GM19240 (cell line): ENCODE measurements at regions not wholly inside any gene's neighbourhood (a gene's known extent, or its start where the extent isn't known, plus 50 kb on each side); places are given as distances from the start of the nearest gene placed in this dataset.
"Not testable (repeated sequence)": the region's sequence is repeated elsewhere in the genome, so short reads cannot be mapped to it uniquely, and the experiment has no call there.

ENCODE experiments used
- DNase-seq: peaks from one replicate; pipeline ENCODE4 v3.0.0; 2011; ENCODE audit warnings: low spot score; ENCODE audit not compliant: insufficient read length

GRCh38 chr9:18263377-18263776, 210.6 kb upstream of the ADAMTSL1 start:
- no peak for DNase-seq

- no peak for DNase-seq
Measured at GRCh38 chr9:18268381-18268780, 205.6 kb upstream of the ADAMTSL1 start.

GRCh38 chr9:18269561-18269960, 204.4 kb upstream of the ADAMTSL1 start:
- DNase-seq, result no peak

GRCh38 chr9:18274693-18275092, 199.3 kb upstream of the ADAMTSL1 start:
- no peak for DNase-seq

GRCh38 chr9:18275313-18275990, 198.5 kb upstream of the ADAMTSL1 start:
- DNase-seq, result no peak

- no peak for DNase-seq
Measured at GRCh38 chr9:18281291-18281690, 192.7 kb upstream of the ADAMTSL1 start.

GRCh38 chr9:18294229-18294628, 179.7 kb upstream of the ADAMTSL1 start:
- DNase-seq, result no peak

- DNase-seq, result no peak
Measured at GRCh38 chr9:18296702-18297055, 177.3 kb upstream of the ADAMTSL1 start.

GRCh38 chr9:18297056-18297841, 176.7 kb upstream of the ADAMTSL1 start:
- DNase-seq, result no peak

- DNase-seq, result no peak
Measured at GRCh38 chr9:18299449-18299848, 174.5 kb upstream of the ADAMTSL1 start.

- not testable (repeated sequence) for DNase-seq
Measured at GRCh38 chr9:18305167-18305806, 168.7 kb upstream of the ADAMTSL1 start.

- no peak for DNase-seq
Measured at GRCh38 chr9:18314316-18314715, 159.6 kb upstream of the ADAMTSL1 start.

- DNase-seq, result no peak
Measured at GRCh38 chr9:18317896-18318295, 156.1 kb upstream of the ADAMTSL1 start.

- DNase-seq, result no peak
Measured at GRCh38 chr9:18319918-18320445, 154.0 kb upstream of the ADAMTSL1 start.

- DNase-seq, result no peak
Measured at GRCh38 chr9:18324928-18325745, 148.8 kb upstream of the ADAMTSL1 start.

GRCh38 chr9:18325746-18326011, 148.3 kb upstream of the ADAMTSL1 start:
- DNase-seq, result not testable (repeated sequence)

GRCh38 chr9:18327121-18327520, 146.8 kb upstream of the ADAMTSL1 start:
- no peak for DNase-seq

- DNase-seq, result no peak
Measured at GRCh38 chr9:18330401-18331309, 143.3 kb upstream of the ADAMTSL1 start.

GRCh38 chr9:18331310-18331684, 142.7 kb upstream of the ADAMTSL1 start:
- DNase-seq, result no peak

- DNase-seq, result no peak
Measured at GRCh38 chr9:18331808-18332209, 142.1 kb upstream of the ADAMTSL1 start.

GRCh38 chr9:18333157-18333556, 140.8 kb upstream of the ADAMTSL1 start:
- no peak for DNase-seq
